ENCODE measurements at regions not wholly inside any gene's neighbourhood (a gene's known extent, or its start where the extent isn't known, plus 50 kb on each side); places are given as distances from the start of the nearest gene placed in this dataset.

- no peak for DNase-seq (ENCODE audit: low read depth in 2 of 3, low spot score in 1 of 3)
These were observed 176.9 kb downstream of the FOXA2 start for GRCh38 chr20:22407237-22408193.

- DNase-seq (ENCODE audit: low read depth in 2 of 3, low spot score in 1 of 3), result no peak
These were observed 179.8 kb downstream of the FOXA2 start for GRCh38 chr20:22404419-22405170.

- no peak for DNase-seq (ENCODE audit: low read depth in 2 of 3, low spot score in 1 of 3)
These were observed 180.6 kb downstream of the FOXA2 start for GRCh38 chr20:22403632-22404361.

- DNase-seq (ENCODE audit: low read depth in 2 of 3, low spot score in 1 of 3), result no peak
These were observed 181.2 kb downstream of the FOXA2 start for GRCh38 chr20:22403022-22403631.

GRCh38 chr20:22402550-22402949 is 181.8 kb downstream of the FOXA2 start:
- no peak for DNase-seq (ENCODE audit: low read depth in 2 of 3, low spot score in 1 of 3)

GRCh38 chr20:22400440-22400839 is 183.9 kb downstream of the FOXA2 start:
- no peak for DNase-seq (ENCODE audit: low read depth in 2 of 3, low spot score in 1 of 3)

- no peak for DNase-seq (ENCODE audit: low read depth in 2 of 3, low spot score in 1 of 3)
These were observed 189.8 kb downstream of the FOXA2 start for GRCh38 chr20:22394583-22394982.

- DNase-seq (ENCODE audit: low read depth in 2 of 3, low spot score in 1 of 3), result no peak
These were observed 193.8 kb downstream of the FOXA2 start for GRCh38 chr20:22390543-22390903.

GRCh38 chr20:22389836-22390542 is 194.4 kb downstream of the FOXA2 start:
- DNase-seq (ENCODE audit: low read depth in 2 of 3, low spot score in 1 of 3), result no peak

GRCh38 chr20:22387452-22387851 is 196.9 kb downstream of the FOXA2 start:
- DNase-seq (ENCODE audit: low read depth in 2 of 3, low spot score in 1 of 3), result no peak

GRCh38 chr20:22386306-22386623 is 198.1 kb downstream of the FOXA2 start:
- DNase-seq (ENCODE audit: low read depth in 2 of 3, low spot score in 1 of 3), result no peak

GRCh38 chr20:22385602-22386305 is 198.6 kb downstream of the FOXA2 start:
- no peak for DNase-seq (ENCODE audit: low read depth in 2 of 3, low spot score in 1 of 3)

GRCh38 chr20:22384978-22385377 is 199.4 kb downstream of the FOXA2 start:
- no peak for DNase-seq (ENCODE audit: low read depth in 2 of 3, low spot score in 1 of 3)

- no peak for DNase-seq (ENCODE audit: low read depth in 2 of 3, low spot score in 1 of 3)
These were observed 201.2 kb downstream of the FOXA2 start for GRCh38 chr20:22383156-22383555.

GRCh38 chr20:22382742-22383141 is 201.6 kb downstream of the FOXA2 start:
- DNase-seq (ENCODE audit: low read depth in 2 of 3, low spot score in 1 of 3), result no peak

- DNase-seq (ENCODE audit: low read depth in 2 of 3, low spot score in 1 of 3), result no peak
These were observed 202.5 kb downstream of the FOXA2 start for GRCh38 chr20:22381812-22382416.

GRCh38 chr20:22379472-22379871 is 204.9 kb downstream of the FOXA2 start:
- DNase-seq (ENCODE audit: low read depth in 2 of 3, low spot score in 1 of 3), result no peak

GRCh38 chr20:22374678-22375590 is 209.4 kb downstream of the FOXA2 start:
- no peak for DNase-seq (ENCODE audit: low read depth in 2 of 3, low spot score in 1 of 3)

- DNase-seq (ENCODE audit: low read depth in 2 of 3, low spot score in 1 of 3), result no peak
These were observed 210.3 kb downstream of the FOXA2 start for GRCh38 chr20:22374066-22374465.

Data from stimulated activated CD4-positive, alpha-beta T cell treated with anti-CD3 and anti-CD28 coated beads, Interleukin-12 subunit alpha, Interleukin-12 subunit beta, amount 100 ng/mL, for 48 hours (primary cell).